ENCODE measurements at regions not wholly inside any gene's neighbourhood (a gene's known extent, or its start where the extent isn't known, plus 50 kb on each side); places are given as distances from the start of the nearest gene placed in this dataset.

DNA sequence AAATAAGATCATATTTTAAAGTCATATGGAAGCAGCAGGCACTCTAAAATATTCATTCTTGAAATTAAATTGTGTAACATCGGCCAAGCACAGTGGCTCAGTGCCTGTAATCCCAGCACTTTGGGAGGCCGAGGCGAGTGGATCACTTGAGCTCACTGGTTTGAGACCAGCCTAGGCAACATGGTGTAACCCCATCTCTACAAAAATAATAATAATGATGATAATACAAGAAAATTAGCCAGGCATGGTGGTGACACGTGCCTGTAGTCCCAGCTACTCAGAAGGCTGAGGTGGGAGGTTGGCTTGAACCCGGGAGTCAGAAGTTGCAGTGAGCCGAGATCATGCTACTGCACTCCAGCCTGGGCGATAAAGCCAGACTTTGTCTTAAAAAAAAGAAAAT, 77.4 kb downstream of the TRIM29 start:
- Histone ChIP-seq H3K9ac (ENCODE audit: low read depth, low read length) (no peak overlapping the region), H2AK5ac (ENCODE audit: low read depth, low read length) (no peak overlapping the region), H2BK120ac (ENCODE audit: low read depth, low read length) (no peak overlapping the region), H4K20me1 (ENCODE audit: insufficient read depth, low read length) (no peaks in the 10 kb centered on the region), H4K5ac (ENCODE audit: low read depth, low read length) (no peak overlapping the region), H3K4ac (ENCODE audit: low read depth, low read length) (no peak overlapping the region), H3K23ac (ENCODE audit: low read depth, low read length) (no peak overlapping the region), H3K4me2 (ENCODE audit: low read depth, low read length) (no peak overlapping the region), H2AK9ac (replicated peaks; ENCODE audit: low read depth, low read length, poor library complexity) (no peak overlapping the region), H3K27ac (ENCODE audit: insufficient read depth, low read length) (no peak overlapping the region), H4K91ac (ENCODE audit: insufficient read depth, low read depth, low read length) (no peak overlapping the region), H3K9me3 (ENCODE audit: control insufficient read depth, insufficient read depth, low read length) (no peaks in the 10 kb centered on the region), H3K4me1 (ENCODE audit: control insufficient read depth, insufficient read depth, low read length) (no peaks in the 10 kb centered on the region), H2BK20ac (ENCODE audit: low read depth, low read length) (no peak overlapping the region), H3K14ac (replicated peaks; ENCODE audit: low read depth, low read length) (no peak overlapping the region), H3K4me3 (ENCODE audit: insufficient read depth, low read depth, low read length) (no peak overlapping the region), H3K9me1 (ENCODE audit: insufficient read depth, low read length) (no peaks in the 10 kb centered on the region), H2BK15ac (ENCODE audit: low read depth, low read length) (no peak overlapping the region), H3K79me1 (ENCODE audit: low read depth in 1 of 2, low read length in 2 of 2) (no peaks in the 10 kb centered on the region), H3K36me3 (ENCODE audit: control insufficient read depth, insufficient read depth, low read length) (no peaks in the 10 kb centered on the region), H2AFZ (replicated peaks; ENCODE audit: low read length, poor library complexity) (no peak overlapping the region), H3K27me3 (ENCODE audit: control insufficient read depth, insufficient read depth, low read length) (peaks cover 30% of the 10 kb centered on the region), H2BK5ac (ENCODE audit: low read depth, low read length, poor library complexity, severe bottlenecking) (no peak overlapping the region), H3K18ac (ENCODE audit: low read depth, low read length) (no peak overlapping the region), H4K8ac (ENCODE audit: low read depth in 2 of 2, low read length in 2 of 2) (no peak overlapping the region), H3K56ac (ENCODE audit: extremely low read depth, insufficient read depth, low read length) (no peak overlapping the region)
- POLR2A ChIA-PET (ENCODE audit: unreplicated experiment), result no interaction called here
- 80% methylated on average over 1 of the region's 7 CpGs; no CpG with 5 or more reads in 1 of the 2 experiments for WGBS, 2 experiments (ENCODE audit: extremely low coverage in 2 of 2, insufficient read length in 1 of 2)
- intact Hi-C loops (cut with micrococcal nuclease), result no loop called here
- dilution Hi-C loops (cut with HindIII; ENCODE audit: low sequenced_read_pairs, unreplicated experiment), result no loop called here
- no TSS peak for BruUV-seq (replicated peaks)
- ATAC-seq (ENCODE audit: low read depth) (no peak), DNase-seq (no peak)
- in situ Hi-C loops (cut with MboI; ENCODE audit: low sequenced_read_pairs), result no loop called here
- no peak for TF ChIP-seq BHLHE40 (IDR thresholded peaks at IDR 0.05; ENCODE audit: low read depth, low read length)
- TF ChIP-seq, protein P1, sequence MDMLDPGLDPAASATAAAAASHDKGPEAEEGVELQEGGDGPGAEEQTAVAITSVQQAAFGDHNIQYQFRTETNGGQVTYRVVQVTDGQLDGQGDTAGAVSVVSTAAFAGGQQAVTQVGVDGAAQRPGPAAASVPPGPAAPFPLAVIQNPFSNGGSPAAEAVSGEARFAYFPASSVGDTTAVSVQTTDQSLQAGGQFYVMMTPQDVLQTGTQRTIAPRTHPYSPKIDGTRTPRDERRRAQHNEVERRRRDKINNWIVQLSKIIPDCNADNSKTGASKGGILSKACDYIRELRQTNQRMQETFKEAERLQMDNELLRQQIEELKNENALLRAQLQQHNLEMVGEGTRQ (IDR thresholded peaks at IDR 0.05; ENCODE audit: low read depth, low read length), result no peak
- no peak for TF ChIP-seq SMC3 (IDR thresholded peaks at IDR 0.05; ENCODE audit: low read depth, low read length)
- no peak for TF ChIP-seq CEBPB (IDR thresholded peaks at IDR 0.05; ENCODE audit: low read depth, low read length)
- no peak for TF ChIP-seq RAD21 (IDR thresholded peaks at IDR 0.05; ENCODE audit: low read length)
- CTCF ChIA-PET, result no interaction called here

Measured in IMR-90 (cell line).